ENCODE measurements at regions not wholly inside any gene's neighbourhood (a gene's known extent, or its start where the extent isn't known, plus 50 kb on each side); places are given as distances from the start of the nearest gene placed in this dataset.
A peak's percentile ranks its signal among the peaks of the same experiment; 100 is the strongest.

DNA sequence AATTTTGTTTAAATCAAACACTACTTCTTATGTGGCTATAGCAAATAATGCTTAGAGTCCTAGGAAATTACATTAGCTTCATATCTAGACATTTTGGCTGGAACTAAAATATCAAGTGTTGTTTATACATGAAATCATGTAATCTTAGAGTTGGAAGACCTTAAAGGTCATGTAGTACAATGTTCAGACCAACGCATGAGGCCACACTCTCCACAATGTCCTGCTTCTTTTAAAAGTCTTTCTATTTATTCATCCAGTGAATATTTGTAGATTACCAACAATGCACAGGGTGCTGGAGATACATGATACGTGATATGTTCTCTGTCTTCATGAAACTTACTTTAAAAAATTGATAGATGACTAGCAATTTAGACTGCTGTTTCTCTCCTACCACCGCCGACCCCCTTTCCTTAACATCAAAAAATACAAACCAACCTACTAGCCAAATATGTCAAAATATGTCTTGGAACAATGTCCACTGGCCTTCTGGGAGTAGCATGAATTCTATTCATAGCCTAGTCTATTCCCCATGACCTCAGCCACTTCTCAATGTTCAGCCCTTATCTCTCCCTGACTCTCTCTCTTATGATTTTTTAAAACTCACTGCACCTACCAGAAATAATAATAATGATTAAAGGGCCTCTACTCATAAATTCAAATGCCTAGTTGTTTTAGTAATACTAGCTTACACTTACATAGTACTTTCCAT lies 59.5 kb upstream of the CAV2 start:
- no peaks in the 10 kb centered on the region for H3K36me3 ChIP-seq
- intact Hi-C loops (cut with DNase I; ENCODE audit: low total_unique reads): no loop called here
- peak in 1 of 2 donors; percentile 51 for ATAC-seq
- in situ Hi-C loops (cut with MboI; ENCODE audit: low sequenced_read_pairs in 4 of 4): no loop called here
- H3K27me3 ChIP-seq: no peaks in the 10 kb centered on the region
- H3K4me1 ChIP-seq: peaks cover 0 to 5% of the 10 kb centered on the region in 2 donors
- H3K27ac ChIP-seq: peak overlapping the region in 3 of 4 donors; percentile 3 to 61 (median 59)
- H3K4me3 ChIP-seq: no peak overlapping the region
- no peak for TF ChIP-seq POLR2A (IDR thresholded peaks at IDR 0.05)
- TF ChIP-seq, protein P1, sequence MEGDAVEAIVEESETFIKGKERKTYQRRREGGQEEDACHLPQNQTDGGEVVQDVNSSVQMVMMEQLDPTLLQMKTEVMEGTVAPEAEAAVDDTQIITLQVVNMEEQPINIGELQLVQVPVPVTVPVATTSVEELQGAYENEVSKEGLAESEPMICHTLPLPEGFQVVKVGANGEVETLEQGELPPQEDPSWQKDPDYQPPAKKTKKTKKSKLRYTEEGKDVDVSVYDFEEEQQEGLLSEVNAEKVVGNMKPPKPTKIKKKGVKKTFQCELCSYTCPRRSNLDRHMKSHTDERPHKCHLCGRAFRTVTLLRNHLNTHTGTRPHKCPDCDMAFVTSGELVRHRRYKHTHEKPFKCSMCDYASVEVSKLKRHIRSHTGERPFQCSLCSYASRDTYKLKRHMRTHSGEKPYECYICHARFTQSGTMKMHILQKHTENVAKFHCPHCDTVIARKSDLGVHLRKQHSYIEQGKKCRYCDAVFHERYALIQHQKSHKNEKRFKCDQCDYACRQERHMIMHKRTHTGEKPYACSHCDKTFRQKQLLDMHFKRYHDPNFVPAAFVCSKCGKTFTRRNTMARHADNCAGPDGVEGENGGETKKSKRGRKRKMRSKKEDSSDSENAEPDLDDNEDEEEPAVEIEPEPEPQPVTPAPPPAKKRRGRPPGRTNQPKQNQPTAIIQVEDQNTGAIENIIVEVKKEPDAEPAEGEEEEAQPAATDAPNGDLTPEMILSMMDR (IDR thresholded peaks at IDR 0.05 in 4 of 5, conservative IDR thresholded peaks at IDR 0.05 in 1 of 5): no peak
- no peak for DNase-seq
- no peaks in the 10 kb centered on the region for H3K9me3 ChIP-seq

DNA sequence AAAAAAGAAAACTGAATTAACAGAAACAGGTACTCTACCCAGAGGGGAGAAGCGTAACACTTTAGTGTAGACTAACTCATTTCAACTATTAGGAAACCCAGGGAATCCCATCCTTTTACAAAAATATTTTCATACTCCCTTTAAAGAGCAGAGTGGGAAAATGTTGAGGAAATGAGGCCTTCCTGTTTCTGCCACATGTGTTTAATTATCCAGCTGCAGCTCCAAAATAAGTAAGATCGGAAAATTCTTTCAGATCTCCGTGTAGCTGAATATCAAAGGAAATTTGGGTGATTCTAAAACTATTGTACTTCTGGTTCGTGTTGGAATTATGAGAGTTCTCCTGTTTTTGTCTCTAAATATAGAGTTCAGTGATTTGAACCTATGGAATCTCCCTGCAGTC lies 58.0 kb upstream of the CAV2 start:
- ATAC-seq (no peak), DNase-seq (no peak)
- Histone ChIP-seq H3K36me3 (no peaks in the 10 kb centered on the region), H3K27ac (peak overlapping the region; percentile 3 to 61 (median 47)), H3K27me3 (no peaks in the 10 kb centered on the region), H3K4me1 (peaks cover 0 to 5% of the 10 kb centered on the region in 2 donors), H3K4me3 (no peak overlapping the region), H3K9me3 (no peaks in the 10 kb centered on the region)
- TF ChIP-seq, protein P1 (IDR thresholded peaks at IDR 0.05 in 4 of 5, conservative IDR thresholded peaks at IDR 0.05 in 1 of 5): no peak
- intact Hi-C loops (cut with DNase I; ENCODE audit: low total_unique reads): no loop called here
- in situ Hi-C loops (cut with MboI; ENCODE audit: low sequenced_read_pairs in 4 of 4): no loop called here

DNA sequence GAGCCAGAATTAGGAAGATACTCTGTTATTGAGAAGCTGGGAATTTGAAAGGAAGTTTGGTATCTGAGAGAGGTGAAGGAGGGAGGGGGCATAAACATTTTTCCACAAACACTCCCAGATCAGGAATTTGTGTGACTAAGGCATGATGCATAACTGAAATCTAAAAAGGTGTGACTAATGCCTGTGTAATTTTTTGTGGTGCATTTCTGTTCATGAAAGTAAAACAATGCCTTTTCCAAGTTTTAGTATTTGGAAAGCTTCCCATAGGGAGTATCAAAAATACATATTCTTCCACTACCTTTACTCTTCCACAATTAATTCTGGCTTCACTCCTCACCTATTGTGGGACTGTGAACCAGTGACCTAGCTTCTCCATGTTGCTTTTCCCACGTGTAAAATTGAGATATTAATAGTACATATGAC lies 56.4 kb upstream of the CAV2 start:
- Histone ChIP-seq H3K4me3 (no peak overlapping the region), H3K27ac (peak overlapping the region in 1 of 4 donors; percentile 61), H3K27me3 (no peaks in the 10 kb centered on the region), H3K36me3 (no peaks in the 10 kb centered on the region), H3K9me3 (no peaks in the 10 kb centered on the region), H3K4me1 (peaks cover 0 to 5% of the 10 kb centered on the region in 2 donors)
- ATAC-seq: no peak
- DNase-seq: no peak
- in situ Hi-C loops (cut with MboI; ENCODE audit: low sequenced_read_pairs in 4 of 4) (no loop called here), intact Hi-C loops (cut with DNase I; ENCODE audit: low total_unique reads) (no loop called here)
- no peak for TF ChIP-seq POLR2A (IDR thresholded peaks at IDR 0.05)
- TF ChIP-seq, protein P1 (IDR thresholded peaks at IDR 0.05 in 4 of 5, conservative IDR thresholded peaks at IDR 0.05 in 1 of 5): no peak

DNA sequence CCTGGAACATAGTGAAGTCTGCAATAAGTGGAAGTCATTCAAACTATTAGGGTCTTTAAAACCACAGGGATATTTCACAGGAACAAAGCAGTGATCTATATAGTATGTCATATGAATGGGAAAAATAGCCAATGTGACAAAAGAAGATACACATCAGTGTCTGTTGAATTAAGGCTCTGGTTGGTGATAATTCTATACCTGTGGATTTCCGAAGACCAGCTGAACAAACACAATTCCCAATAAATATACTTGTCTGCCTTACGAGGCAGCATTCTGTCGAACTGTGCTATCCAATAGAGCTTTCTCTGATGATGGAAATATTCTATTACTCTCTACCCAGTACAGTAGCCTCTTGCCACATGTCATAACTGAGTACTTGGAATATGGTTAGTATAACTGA lies 55.9 kb upstream of the CAV2 start:
- Histone ChIP-seq H3K9me3 (no peaks in the 10 kb centered on the region), H3K36me3 (no peaks in the 10 kb centered on the region), H3K27me3 (no peaks in the 10 kb centered on the region), H3K4me1 (peaks cover 0 to 5% of the 10 kb centered on the region in 2 donors), H3K4me3 (no peak overlapping the region), H3K27ac (peak overlapping the region in 1 of 4 donors; percentile 61)
- intact Hi-C loops (cut with DNase I; ENCODE audit: low total_unique reads) (no loop called here), in situ Hi-C loops (cut with MboI; ENCODE audit: low sequenced_read_pairs in 4 of 4) (no loop called here)
- TF ChIP-seq, protein P1 (IDR thresholded peaks at IDR 0.05 in 4 of 5, conservative IDR thresholded peaks at IDR 0.05 in 1 of 5): no peak
- no peak for TF ChIP-seq POLR2A (IDR thresholded peaks at IDR 0.05)
- no peak for ATAC-seq
- DNase-seq: no peak

Data from gastrocnemius medialis (tissue), 4 donors.